ENCODE measurements at regions not wholly inside any gene's neighbourhood (a gene's known extent, or its start where the extent isn't known, plus 50 kb on each side); places are given as distances from the start of the nearest gene placed in this dataset.

GRCh38 chr1:30008998-30009657, 714.3 kb downstream of the MATN1 start:
- TF ChIP-seq OSR1 (CRISPR knock-in tag; IDR thresholded peaks at IDR 0.05), result no peak
- no peak for ATAC-seq

- no peak for TF ChIP-seq TSHZ2 (CRISPR knock-in tag; IDR thresholded peaks at IDR 0.05)
- TF ChIP-seq SNAI2 (CRISPR knock-in tag; IDR thresholded peaks at IDR 0.05), result no peak
- TF ChIP-seq ZNF565 (CRISPR knock-in tag; conservative IDR thresholded peaks at IDR 0.05; ENCODE audit: low read depth), result no peak
- no peak for TF ChIP-seq ZC3H10 (CRISPR knock-in tag; IDR thresholded peaks at IDR 0.05)
- TF ChIP-seq PPARA (CRISPR knock-in tag; IDR thresholded peaks at IDR 0.05; ENCODE audit: borderline replicate concordance), result no peak
- no peak for TF ChIP-seq ZNF8 (CRISPR knock-in tag; IDR thresholded peaks at IDR 0.05)
- no peak for ATAC-seq
Observed at GRCh38 chr1:30008372-30008997, 714.9 kb downstream of the MATN1 start.

- no peak for TF ChIP-seq CSRNP3 (CRISPR knock-in tag; IDR thresholded peaks at IDR 0.05)
- no peak for TF ChIP-seq ZFP3 (CRISPR knock-in tag; IDR thresholded peaks at IDR 0.05)
- TF ChIP-seq TOX (CRISPR knock-in tag; IDR thresholded peaks at IDR 0.05; ENCODE audit: borderline replicate concordance), result no peak
- TF ChIP-seq ZNF70 (CRISPR knock-in tag; IDR thresholded peaks at IDR 0.05), result no peak
- TF ChIP-seq POU6F1 (CRISPR knock-in tag; IDR thresholded peaks at IDR 0.05; ENCODE audit: borderline replicate concordance, low read depth), result no peak
- TF ChIP-seq ARNTL (CRISPR knock-in tag; IDR thresholded peaks at IDR 0.05; ENCODE audit: borderline replicate concordance, low read depth), result no peak
- no peak for TF ChIP-seq ZNF565 (CRISPR knock-in tag; conservative IDR thresholded peaks at IDR 0.05; ENCODE audit: low read depth)
- no peak for TF ChIP-seq GLIS3 (CRISPR knock-in tag; IDR thresholded peaks at IDR 0.05)
- no peak for TF ChIP-seq PATZ1 (CRISPR knock-in tag; IDR thresholded peaks at IDR 0.05; ENCODE audit: borderline replicate concordance)
- no peak for TF ChIP-seq TCF4 (CRISPR knock-in tag; IDR thresholded peaks at IDR 0.05; ENCODE audit: borderline replicate concordance)
- no peak for ATAC-seq
Observed at GRCh38 chr1:30005972-30006619, 717.3 kb downstream of the MATN1 start.

GRCh38 chr1:30001732-30002039, 721.7 kb downstream of the MATN1 start:
- no peak for ATAC-seq
- TF ChIP-seq TSHZ2 (CRISPR knock-in tag; IDR thresholded peaks at IDR 0.05) (no peak), PPARA (CRISPR knock-in tag; IDR thresholded peaks at IDR 0.05; ENCODE audit: borderline replicate concordance) (no peak), GLIS3 (CRISPR knock-in tag; IDR thresholded peaks at IDR 0.05) (no peak), TOX (CRISPR knock-in tag; IDR thresholded peaks at IDR 0.05; ENCODE audit: borderline replicate concordance) (no peak), POU6F1 (CRISPR knock-in tag; IDR thresholded peaks at IDR 0.05; ENCODE audit: borderline replicate concordance, low read depth) (no peak), CSDC2 (CRISPR knock-in tag; IDR thresholded peaks at IDR 0.05) (no peak), CSRNP3 (CRISPR knock-in tag; IDR thresholded peaks at IDR 0.05) (no peak), ESRRG (CRISPR knock-in tag; IDR thresholded peaks at IDR 0.05) (no peak), ZNF565 (CRISPR knock-in tag; conservative IDR thresholded peaks at IDR 0.05; ENCODE audit: low read depth) (no peak), ZNF70 (CRISPR knock-in tag; IDR thresholded peaks at IDR 0.05) (no peak)
